ENCODE measurements at regions not wholly inside any gene's neighbourhood (a gene's known extent, or its start where the extent isn't known, plus 50 kb on each side); places are given as distances from the start of the nearest gene placed in this dataset.

GRCh38 chr17:72430611-72431432, 310.0 kb downstream of the SOX9 start:
- DNase-seq: no peak

GRCh38 chr17:72432143-72432621, 311.4 kb downstream of the SOX9 start:
- DNase-seq: no peak

- DNase-seq: no peak
These were observed 312.1 kb downstream of the SOX9 start for GRCh38 chr17:72432881-72433280.

GRCh38 chr17:72433797-72434196, 313.0 kb downstream of the SOX9 start:
- no peak for DNase-seq

GRCh38 chr17:72434581-72434980, 313.8 kb downstream of the SOX9 start:
- DNase-seq: no peak

GRCh38 chr17:72434991-72435618, 314.3 kb downstream of the SOX9 start:
- no peak for DNase-seq

GRCh38 chr17:72438783-72439182, 318.0 kb downstream of the SOX9 start:
- no peak for DNase-seq

- no peak for DNase-seq
These were observed 319.2 kb downstream of the SOX9 start for GRCh38 chr17:72439893-72440502.

- no peak for DNase-seq
These were observed 320.1 kb downstream of the SOX9 start for GRCh38 chr17:72440961-72441360.

GRCh38 chr17:72441909-72442308, 321.1 kb downstream of the SOX9 start:
- DNase-seq: no peak

GRCh38 chr17:72444517-72445054, 323.8 kb downstream of the SOX9 start:
- no peak for DNase-seq

- DNase-seq: no peak
These were observed 324.5 kb downstream of the SOX9 start for GRCh38 chr17:72445055-72445991.

- no peak for DNase-seq
These were observed 325.3 kb downstream of the SOX9 start for GRCh38 chr17:72446118-72446517.

- DNase-seq: no peak
These were observed 325.9 kb downstream of the SOX9 start for GRCh38 chr17:72446525-72447250.

GRCh38 chr17:72447251-72447640, 326.4 kb downstream of the SOX9 start:
- no peak for DNase-seq

- DNase-seq: no peak
These were observed 327.2 kb downstream of the SOX9 start for GRCh38 chr17:72448019-72448418.

- DNase-seq: no peak
These were observed 331.7 kb downstream of the SOX9 start for GRCh38 chr17:72452286-72453173.

GRCh38 chr17:72454342-72454741, 333.5 kb downstream of the SOX9 start:
- DNase-seq: no peak

GRCh38 chr17:72455562-72455961, 334.7 kb downstream of the SOX9 start:
- no peak for DNase-seq

GRCh38 chr17:72456075-72456474, 335.3 kb downstream of the SOX9 start:
- peak; percentile 17 for DNase-seq

- no peak for DNase-seq
These were observed 336.9 kb downstream of the SOX9 start for GRCh38 chr17:72457712-72458111.
